Right forelimb (tissue), 1 donor: ENCODE measurements at regions not wholly inside any gene's neighbourhood (a gene's known extent, or its start where the extent isn't known, plus 50 kb on each side); places are given as distances from the start of the nearest gene placed in this dataset.

Source experiments
- DNase-seq: peaks from one replicate; pipeline ENCODE4 v3.0.0-alpha.2; 2018

GRCh38 chr9:13896047-13896446 is 417.9 kb downstream of the NFIB start:
- DNase-seq, result no peak

GRCh38 chr9:13885258-13885657 is 428.7 kb downstream of the NFIB start:
- no peak for DNase-seq

- DNase-seq, result no peak
These were observed 434.0 kb downstream of the NFIB start for GRCh38 chr9:13879981-13880380.

- no peak for DNase-seq
These were observed 434.9 kb downstream of the NFIB start for GRCh38 chr9:13879011-13879410.

- DNase-seq, result no peak
These were observed 435.7 kb downstream of the NFIB start for GRCh38 chr9:13878241-13878711.

GRCh38 chr9:13876741-13877140 is 437.2 kb downstream of the NFIB start:
- no peak for DNase-seq

GRCh38 chr9:13873203-13873602 is 440.7 kb downstream of the NFIB start:
- DNase-seq, result no peak

GRCh38 chr9:13868336-13868735 is 445.6 kb downstream of the NFIB start:
- DNase-seq, result no peak

GRCh38 chr9:13865869-13866268 is 448.1 kb downstream of the NFIB start:
- DNase-seq, result no peak

GRCh38 chr9:13863112-13863511 is 450.8 kb downstream of the NFIB start:
- DNase-seq, result peak; percentile 80

GRCh38 chr9:13862654-13863053 is 451.3 kb downstream of the NFIB start:
- DNase-seq, result peak; percentile 68

- peak; percentile 48 for DNase-seq
These were observed 452.8 kb downstream of the NFIB start for GRCh38 chr9:13860946-13861640.

- DNase-seq, result no peak
These were observed 453.9 kb downstream of the NFIB start for GRCh38 chr9:13860019-13860418.

- DNase-seq, result no peak
These were observed 456.4 kb downstream of the NFIB start for GRCh38 chr9:13857521-13857920.

- DNase-seq, result no peak
These were observed 466.7 kb downstream of the NFIB start for GRCh38 chr9:13847270-13847669.

GRCh38 chr9:13845460-13845859 is 468.5 kb downstream of the NFIB start:
- no peak for DNase-seq

GRCh38 chr9:13841746-13842462 is 472.0 kb downstream of the NFIB start:
- peak; percentile 48 for DNase-seq

GRCh38 chr9:13832446-13832845 is 481.5 kb downstream of the NFIB start:
- no peak for DNase-seq

GRCh38 chr9:13823026-13823425 is 490.9 kb downstream of the NFIB start:
- DNase-seq, result no peak

- no peak for DNase-seq
These were observed 496.1 kb downstream of the NFIB start for GRCh38 chr9:13817754-13818278.

GRCh38 chr9:13816837-13817236 is 497.1 kb downstream of the NFIB start:
- no peak for DNase-seq

- no peak for DNase-seq
These were observed 499.1 kb downstream of the NFIB start for GRCh38 chr9:13814647-13815400.

- no peak for DNase-seq
These were observed 502.1 kb downstream of the NFIB start for GRCh38 chr9:13811876-13812275.
